NT2/D1 (cell line): ENCODE measurements at regions not wholly inside any gene's neighbourhood (a gene's known extent, or its start where the extent isn't known, plus 50 kb on each side); places are given as distances from the start of the nearest gene placed in this dataset.

Source experiments
- DNase-seq: peaks from one replicate; pipeline ENCODE4 v3.0.0-alpha.2; 2011; ENCODE audit warnings: low read depth, low spot score
- H3K27me3 ChIP-seq: 2 replicates; pipeline ENCODE4 v1.6.0; 2011; ENCODE audit warnings: mild to moderate bottlenecking; ENCODE audit not compliant: insufficient read length, insufficient read depth
- H3K36me3 ChIP-seq: 2 replicates; pipeline ENCODE4 v1.6.1; 2011; ENCODE audit warnings: mild to moderate bottlenecking, low read length, mixed read lengths; ENCODE audit not compliant: insufficient read depth, insufficient read length
- H3K4me1 ChIP-seq: 2 replicates; pipeline ENCODE4 v1.5.1; 2011; ENCODE audit not compliant: insufficient read depth, insufficient read length
- H3K4me3 ChIP-seq: 2 replicates; pipeline ENCODE4 v1.5.1; 2011; ENCODE audit warnings: low read depth; ENCODE audit not compliant: insufficient read length
- H3K9ac ChIP-seq: 2 replicates; pipeline ENCODE4 v1.6.0; 2011; ENCODE audit warnings: low read depth; ENCODE audit not compliant: insufficient read length
- H3K9me3 ChIP-seq: 2 replicates; pipeline ENCODE4 v1.5.1; 2011; ENCODE audit warnings: mild to moderate bottlenecking, low read length; ENCODE audit not compliant: insufficient read depth
- SUZ12 ChIP-seq: IDR thresholded peaks from 2 replicates; pipeline ENCODE4 v1.6.1; 2011; ENCODE audit not compliant: insufficient read length, insufficient read depth; ENCODE audit errors: extremely low read depth
- YY1 ChIP-seq: IDR thresholded peaks from 2 replicates; pipeline ENCODE4 v1.6.1; 2011; ENCODE audit not compliant: insufficient read length, insufficient read depth
- ZNF274 ChIP-seq: IDR thresholded peaks from 2 replicates; pipeline ENCODE4 v1.6.1; 2011; ENCODE audit warnings: mild to moderate bottlenecking, low read depth, low read length

- TF ChIP-seq SUZ12 (no peak), YY1 (no peak), ZNF274 (no peak)
- Histone ChIP-seq H3K4me1 (no peaks in the 10 kb centered on the region), H3K36me3 (no peaks in the 10 kb centered on the region), H3K4me3 (no peak overlapping the region), H3K9me3 (no peaks in the 10 kb centered on the region; the same call in 1 of the 2 replicates), H3K27me3 (no peaks in the 10 kb centered on the region), H3K9ac (no peak overlapping the region)
- DNase-seq = no peak
Measured at GRCh38 chr3:25143356-25144025, 284.6 kb upstream of the RARB start.

GRCh38 chr3:25144430-25144829 is 283.6 kb upstream of the RARB start:
- Histone ChIP-seq H3K36me3 (no peaks in the 10 kb centered on the region), H3K27me3 (no peaks in the 10 kb centered on the region)
- TF ChIP-seq YY1 (no peak), SUZ12 (no peak), ZNF274 (no peak)

GRCh38 chr3:25145176-25145575 is 282.9 kb upstream of the RARB start:
- H3K4me3 ChIP-seq = no peak overlapping the region
- no peak for DNase-seq
- H3K9ac ChIP-seq = no peak overlapping the region
- H3K9me3 ChIP-seq = no peaks in the 10 kb centered on the region
- no peaks in the 10 kb centered on the region for H3K4me1 ChIP-seq
- H3K36me3 ChIP-seq = no peaks in the 10 kb centered on the region
- no peaks in the 10 kb centered on the region for H3K27me3 ChIP-seq
- TF ChIP-seq YY1 = no peak
- no peak for TF ChIP-seq ZNF274
- no peak for TF ChIP-seq SUZ12

More at GRCh38 chr3:25144430-25144829, 283.6 kb upstream of the RARB start:
- Histone ChIP-seq H3K4me3 (no peak overlapping the region), H3K9me3 (no peaks in the 10 kb centered on the region), H3K4me1 (no peaks in the 10 kb centered on the region), H3K9ac (no peak overlapping the region)
- no peak for DNase-seq

GRCh38 chr3:25150199-25150598 is 277.9 kb upstream of the RARB start:
- Histone ChIP-seq H3K27me3 (no peaks in the 10 kb centered on the region), H3K36me3 (no peaks in the 10 kb centered on the region), H3K4me1 (no peaks in the 10 kb centered on the region), H3K4me3 (no peak overlapping the region), H3K9me3 (no peaks in the 10 kb centered on the region), H3K9ac (no peak overlapping the region)
- no peak for DNase-seq
- TF ChIP-seq YY1 = no peak
- no peak for TF ChIP-seq ZNF274
- TF ChIP-seq SUZ12 = no peak

DNA sequence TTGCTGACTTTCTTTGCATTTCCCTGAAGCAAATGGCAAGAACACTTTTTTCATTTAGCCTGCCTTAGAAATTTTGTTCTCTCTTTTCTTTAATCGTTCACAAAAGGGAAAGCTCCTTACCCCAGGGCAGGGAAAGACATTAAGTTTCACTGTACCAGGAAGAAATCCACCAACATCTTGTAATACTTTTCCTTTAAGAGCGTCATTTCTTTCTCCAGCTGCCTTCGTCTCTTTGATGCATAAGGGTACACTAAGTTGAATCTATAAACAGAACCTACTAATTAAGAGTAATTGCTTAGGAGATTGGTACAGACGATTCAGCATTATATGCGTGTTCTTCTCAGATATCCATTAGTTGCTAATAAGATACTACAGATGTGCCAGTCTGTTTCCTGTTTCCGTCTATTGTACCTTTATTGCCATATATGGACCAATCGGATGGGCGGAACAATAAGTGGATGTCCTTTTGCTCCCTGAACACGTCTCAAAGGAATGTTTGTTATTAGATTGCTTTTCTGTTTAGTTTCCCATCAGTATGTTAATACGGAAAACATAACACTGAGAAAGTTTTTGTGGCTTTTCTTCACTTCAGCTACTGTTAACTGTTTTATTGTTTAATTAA is 276.7 kb upstream of the RARB start:
- Histone ChIP-seq H3K9me3 (no peaks in the 10 kb centered on the region), H3K9ac (no peak overlapping the region), H3K27me3 (no peaks in the 10 kb centered on the region), H3K36me3 (no peaks in the 10 kb centered on the region), H3K4me3 (no peak overlapping the region), H3K4me1 (no peaks in the 10 kb centered on the region)
- TF ChIP-seq ZNF274 (no peak), SUZ12 (no peak), YY1 (no peak)
- no peak for DNase-seq

DNA sequence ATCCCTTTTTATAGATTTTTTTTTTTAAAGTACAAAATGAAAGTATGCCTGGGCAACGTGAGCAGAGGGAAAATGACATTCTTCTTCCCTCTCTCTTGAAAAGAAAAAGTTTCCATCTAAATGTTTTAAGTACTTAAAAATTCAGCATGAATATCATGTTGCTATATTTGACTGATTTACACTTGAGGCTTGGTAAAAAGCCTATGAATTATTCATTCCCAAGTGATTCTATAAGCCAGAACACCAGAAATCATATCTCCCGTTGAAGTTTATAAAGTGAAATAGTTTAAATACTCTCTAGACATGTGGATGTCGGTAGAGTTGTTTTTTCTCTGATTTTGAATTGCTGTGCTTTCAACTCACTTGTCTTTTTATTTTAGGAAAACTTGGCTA is 276.2 kb upstream of the RARB start:
- no peak for DNase-seq
- Histone ChIP-seq H3K4me3 (no peak overlapping the region), H3K4me1 (no peaks in the 10 kb centered on the region), H3K27me3 (no peaks in the 10 kb centered on the region), H3K9ac (no peak overlapping the region), H3K9me3 (no peaks in the 10 kb centered on the region), H3K36me3 (no peaks in the 10 kb centered on the region)
- TF ChIP-seq YY1 (no peak), ZNF274 (no peak), SUZ12 (no peak)

DNA sequence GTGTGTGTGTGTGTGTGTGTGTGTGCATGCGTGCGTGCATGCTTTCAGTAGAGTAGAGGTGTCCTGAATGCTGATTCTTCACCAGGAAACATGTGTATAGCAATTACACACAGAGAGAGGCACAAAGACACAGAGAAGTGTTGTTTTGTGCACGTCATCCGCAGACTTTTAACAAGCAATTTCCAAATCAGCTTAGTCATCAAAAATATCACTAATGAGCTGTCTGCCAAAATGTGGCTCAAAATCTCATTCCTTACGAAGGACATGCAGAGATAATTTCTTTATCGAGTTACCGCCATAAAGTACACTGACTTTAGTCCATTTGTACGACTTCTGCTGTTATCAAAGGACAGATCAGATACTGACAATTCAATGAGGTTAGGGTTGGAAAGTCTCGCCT is 274.9 kb upstream of the RARB start:
- Histone ChIP-seq H3K4me3 (no peak overlapping the region), H3K9ac (no peak overlapping the region), H3K9me3 (no peaks in the 10 kb centered on the region), H3K36me3 (no peaks in the 10 kb centered on the region), H3K27me3 (no peaks in the 10 kb centered on the region), H3K4me1 (no peaks in the 10 kb centered on the region)
- TF ChIP-seq ZNF274 (no peak), SUZ12 (no peak), YY1 (no peak)
- no peak for DNase-seq
